Endothelial cell of umbilical vein (primary cell): ENCODE measurements at regions not wholly inside any gene's neighbourhood (a gene's known extent, or its start where the extent isn't known, plus 50 kb on each side); places are given as distances from the start of the nearest gene placed in this dataset.

ENCODE experiments used
- BruUV-seq: library from RNA; stranded (reverse); fragments of 400-500 nt; replicated peaks from 2 replicates; lab custom pipeline; 2021; lab: Mats Ljungman, UMichigan
- CTCF ChIA-PET: fragments of 300-600, 350-600 bp; sonication (Branson Sonifier 250); formaldehyde crosslinking; loops from one replicate; lab custom pipeline; 2021; ENCODE audit warnings: antibody characterized with exemption, inconsistent platforms; lab: Charles Lee
- POLR2A ChIA-PET: fragments of 300-600, 350-600 bp; sonication (Branson Sonifier 250); formaldehyde crosslinking; loops from one replicate; lab custom pipeline; 2021; ENCODE audit warnings: antibody characterized with exemption, inconsistent platforms; lab: Charles Lee
- DNase-seq: peaks from one replicate; pipeline ENCODE4 v3.0.0-alpha.2; 2011; ENCODE audit warnings: low read depth, low spot score
- FAIRE-seq: peaks from 2 replicates; lab custom pipeline; 2011; peaks lifted over from hg19 to GRCh38; lab: Jason Lieb, UNC
- H2AFZ ChIP-seq: 2 replicates; pipeline ENCODE4 v1.6.0; 2012; ENCODE audit warnings: low read depth, low read length, control low read depth, inconsistent platforms
- H3K27ac ChIP-seq: 2 replicates; pipeline ENCODE4 v1.5.1; 2011; ENCODE audit warnings: low read depth, mild to moderate bottlenecking, control low read depth, low read length, moderate library complexity; ENCODE audit not compliant: insufficient read depth
- H3K27me3 ChIP-seq, 2 experiments: 2 replicates each; pipeline versions ENCODE4 v1.6.0 to v1.6.1; 2011; ENCODE audit warnings: low read length in 2 of 2, mixed read lengths in 1 of 2; ENCODE audit not compliant: control insufficient read depth in 2 of 2, insufficient read depth in 2 of 2
- H3K36me3 ChIP-seq, 2 experiments: 2 replicates in 1 of 2; 3 replicates in 1 of 2; pipeline ENCODE4 v1.5.1; 2011; ENCODE audit warnings: low read length in 2 of 2, mild to moderate bottlenecking in 1 of 2, moderate library complexity in 1 of 2; ENCODE audit not compliant: control insufficient read depth in 2 of 2, insufficient read depth in 2 of 2; ENCODE audit errors: extremely low read depth in 1 of 2
- H3K4me1 ChIP-seq: 3 replicates; pipeline ENCODE4 v1.5.1; 2011; ENCODE audit warnings: mild to moderate bottlenecking, low read length; ENCODE audit not compliant: control insufficient read depth, insufficient read depth; ENCODE audit errors: extremely low read depth
- H3K4me2 ChIP-seq: 2 replicates; pipeline ENCODE4 v1.6.1; 2011; ENCODE audit warnings: low read length, control low read depth, mixed read lengths; ENCODE audit not compliant: insufficient read depth
- H3K4me3 ChIP-seq, 3 experiments: fragments of 200-600 bp in 1 of 3; sonication (generic), shearing (Covaris generic) in 1 of 3; replicated peaks in 1 of 3; 2 replicates each; pipeline ENCODE4 v1.5.1; 2011 to 2016; ENCODE audit warnings: control low read depth in 3 of 3, low read length in 3 of 3, mild to moderate bottlenecking in 2 of 3, inconsistent platforms in 1 of 3, low read depth in 1 of 3, moderate library complexity in 1 of 3; ENCODE audit not compliant: insufficient read depth in 1 of 3
- H3K79me2 ChIP-seq: 2 replicates; pipeline ENCODE4 v1.6.0; 2012; ENCODE audit warnings: low read length, inconsistent platforms; ENCODE audit not compliant: control insufficient read depth, insufficient read depth
- H3K9ac ChIP-seq: replicated peaks from 2 replicates; pipeline ENCODE3; 2011; ENCODE audit warnings: low read length, control low read depth; ENCODE audit not compliant: insufficient read depth; ENCODE audit errors: extremely low read depth
- H3K9me1 ChIP-seq: replicated peaks from 3 replicates; pipeline ENCODE4 v1.6.0; 2011; ENCODE audit warnings: mild to moderate bottlenecking, low read length; ENCODE audit not compliant: control insufficient read depth, insufficient read depth; ENCODE audit errors: extremely low read depth
- H3K9me3 ChIP-seq: replicated peaks from 2 replicates; pipeline ENCODE4 v1.5.1; 2012; ENCODE audit warnings: low read length, inconsistent platforms; ENCODE audit not compliant: control insufficient read depth, insufficient read depth
- H4K20me1 ChIP-seq: replicated peaks from 2 replicates; pipeline ENCODE3; 2011; ENCODE audit warnings: mild to moderate bottlenecking, low read length; ENCODE audit not compliant: control insufficient read depth, insufficient read depth; ENCODE audit errors: extremely low read depth
- EZH2 ChIP-seq: IDR thresholded peaks from 2 replicates; pipeline ENCODE4 v1.6.1; 2012; ENCODE audit warnings: borderline replicate concordance, low read depth, mild to moderate bottlenecking, moderate library complexity, low read length, inconsistent platforms; ENCODE audit not compliant: severe bottlenecking
- FOS ChIP-seq: IDR thresholded peaks from 2 replicates; pipeline ENCODE4 v1.6.1; 2011; ENCODE audit warnings: mild to moderate bottlenecking, low read length, moderate library complexity, borderline replicate concordance; ENCODE audit not compliant: insufficient read depth
- GATA2 ChIP-seq: IDR thresholded peaks from 2 replicates; pipeline ENCODE4 v1.7.0; 2011; ENCODE audit warnings: low read depth, mild to moderate bottlenecking, moderate library complexity, mixed read lengths, low read length; ENCODE audit not compliant: insufficient read length, insufficient read depth
- JUN ChIP-seq: IDR thresholded peaks from 2 replicates; pipeline ENCODE4 v1.6.1; 2011; ENCODE audit warnings: borderline replicate concordance, low read depth; ENCODE audit not compliant: insufficient read length, insufficient read depth
- MYC ChIP-seq: IDR thresholded peaks from one replicate; pipeline ENCODE4 v1.6.1; 2011; ENCODE audit warnings: mild to moderate bottlenecking, low read depth, low read length
- POLR2A ChIP-seq: IDR thresholded peaks from 2 replicates; pipeline ENCODE4 v1.6.1; 2012; ENCODE audit warnings: low read depth, mild to moderate bottlenecking, control low read depth, low read length
- POLR2AphosphoS5 ChIP-seq: IDR thresholded peaks from 2 replicates; pipeline ENCODE4 v1.6.1; 2012; ENCODE audit warnings: low read depth, mild to moderate bottlenecking, control low read depth, low read length, moderate library complexity; ENCODE audit not compliant: insufficient read depth
- dilution Hi-C: fragments of 300-500 bp; cut with MboI; formaldehyde crosslinking; loops from one replicate; pipeline ENCODE4 v1.15.0; 2019; ENCODE audit warnings: low sequenced_read_pairs; ENCODE audit not compliant: extremely low pct_ligation_motif_present
- intact Hi-C: fragments of 100-400 bp; cut with micrococcal nuclease; formaldehyde crosslinking; loops from one replicate; pipeline ENCODE4 v1.10.0; 2022
- TF ChIP-seq, protein P1 (sequence below): IDR thresholded peaks from 2 replicates; pipeline ENCODE4 v1.6.1; 2011; ENCODE audit not compliant: insufficient read depth, insufficient read length
- TF ChIP-seq, protein P2 (sequence below), 2 donors: IDR thresholded peaks; 1 replicate in 1 of 2; 2 replicates in 1 of 2; pipeline ENCODE4 v1.5.1; 2011; ENCODE audit warnings: low read length in 2 of 2, mild to moderate bottlenecking in 2 of 2, moderate library complexity in 2 of 2, control low read depth in 1 of 2, inconsistent platforms in 1 of 2, low read depth in 1 of 2; ENCODE audit not compliant: insufficient read depth in 1 of 2; ENCODE audit errors: extremely low read depth in 1 of 2

DNA sequence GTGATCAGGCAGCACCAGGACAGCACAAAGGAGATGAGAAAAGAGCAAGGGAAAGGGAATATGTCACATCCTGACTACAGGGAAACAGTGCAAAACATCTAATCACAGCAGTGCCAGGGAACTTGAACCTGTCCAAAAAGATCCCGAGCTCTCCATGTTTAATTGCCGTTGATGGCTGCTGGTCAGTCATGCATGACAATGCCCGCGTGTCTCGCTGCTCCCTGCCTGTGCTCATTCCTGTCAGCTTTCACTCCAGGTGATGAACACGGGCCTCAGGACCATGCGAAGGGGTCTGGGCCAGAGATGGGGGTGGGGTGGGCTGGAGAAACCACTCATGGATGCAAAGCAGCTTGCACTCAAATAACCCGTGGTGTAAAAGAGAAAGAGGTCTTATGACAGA lies 287.0 kb downstream of the GPATCH2 start:
- ChIA-PET CTCF (no interaction called here), POLR2A (no interaction called here)
- H3K9me3 ChIP-seq = no peaks in the 10 kb centered on the region
- H3K4me1 ChIP-seq = no peaks in the 10 kb centered on the region
- BruUV-seq = no TSS peak
- dilution Hi-C loops = no loop called here
- TF ChIP-seq GATA2 = no peak
- TF ChIP-seq, protein P1, sequence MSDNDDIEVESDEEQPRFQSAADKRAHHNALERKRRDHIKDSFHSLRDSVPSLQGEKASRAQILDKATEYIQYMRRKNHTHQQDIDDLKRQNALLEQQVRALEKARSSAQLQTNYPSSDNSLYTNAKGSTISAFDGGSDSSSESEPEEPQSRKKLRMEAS = no peak
- TF ChIP-seq FOS = no peak
- TF ChIP-seq POLR2A = no peak
- H3K9ac ChIP-seq = no peak overlapping the region
- no peak overlapping the region for H2AFZ ChIP-seq
- H3K9me1 ChIP-seq = no peaks in the 10 kb centered on the region
- H4K20me1 ChIP-seq = no peaks in the 10 kb centered on the region
- intact Hi-C loops = no loop called here
- no peaks in the 10 kb centered on the region for H3K27me3 ChIP-seq
- H3K4me2 ChIP-seq = no peak overlapping the region
- H3K27ac ChIP-seq = no peak overlapping the region
- H3K79me2 ChIP-seq = no peaks in the 10 kb centered on the region
- H3K36me3 ChIP-seq = no peaks in the 10 kb centered on the region
- FAIRE-seq (no peak), DNase-seq (no peak)
- H3K4me3 ChIP-seq = no peak overlapping the region

DNA sequence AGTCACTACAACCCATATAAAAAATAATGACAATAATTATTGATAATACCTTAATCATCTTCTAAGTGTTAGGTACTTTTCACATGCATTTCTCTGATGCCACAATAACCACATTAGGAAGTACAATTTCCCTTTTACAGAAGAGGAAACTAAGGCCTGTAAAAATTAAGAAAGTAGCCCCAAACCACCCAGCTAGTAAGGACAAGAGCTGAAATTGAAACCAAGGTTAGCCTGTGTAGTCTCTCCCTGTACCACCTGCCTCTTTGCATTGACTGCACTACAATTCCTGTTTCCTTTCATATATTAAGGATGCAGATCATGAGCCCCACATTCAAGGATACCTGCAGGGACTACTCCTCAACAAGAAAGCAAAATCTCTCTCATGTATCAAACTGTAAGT lies 288.8 kb downstream of the GPATCH2 start:
- no TSS peak for BruUV-seq
- no peak overlapping the region for H3K4me3 ChIP-seq
- intact Hi-C loops = no loop called here
- no peaks in the 10 kb centered on the region for H3K9me1 ChIP-seq
- no peaks in the 10 kb centered on the region for H3K36me3 ChIP-seq
- ChIA-PET CTCF (no interaction called here), POLR2A (no interaction called here)
- no peaks in the 10 kb centered on the region for H4K20me1 ChIP-seq
- FAIRE-seq = no peak
- TF ChIP-seq, protein P2, sequence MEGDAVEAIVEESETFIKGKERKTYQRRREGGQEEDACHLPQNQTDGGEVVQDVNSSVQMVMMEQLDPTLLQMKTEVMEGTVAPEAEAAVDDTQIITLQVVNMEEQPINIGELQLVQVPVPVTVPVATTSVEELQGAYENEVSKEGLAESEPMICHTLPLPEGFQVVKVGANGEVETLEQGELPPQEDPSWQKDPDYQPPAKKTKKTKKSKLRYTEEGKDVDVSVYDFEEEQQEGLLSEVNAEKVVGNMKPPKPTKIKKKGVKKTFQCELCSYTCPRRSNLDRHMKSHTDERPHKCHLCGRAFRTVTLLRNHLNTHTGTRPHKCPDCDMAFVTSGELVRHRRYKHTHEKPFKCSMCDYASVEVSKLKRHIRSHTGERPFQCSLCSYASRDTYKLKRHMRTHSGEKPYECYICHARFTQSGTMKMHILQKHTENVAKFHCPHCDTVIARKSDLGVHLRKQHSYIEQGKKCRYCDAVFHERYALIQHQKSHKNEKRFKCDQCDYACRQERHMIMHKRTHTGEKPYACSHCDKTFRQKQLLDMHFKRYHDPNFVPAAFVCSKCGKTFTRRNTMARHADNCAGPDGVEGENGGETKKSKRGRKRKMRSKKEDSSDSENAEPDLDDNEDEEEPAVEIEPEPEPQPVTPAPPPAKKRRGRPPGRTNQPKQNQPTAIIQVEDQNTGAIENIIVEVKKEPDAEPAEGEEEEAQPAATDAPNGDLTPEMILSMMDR (IDR thresholded peaks at IDR 0.05; ENCODE audit: extremely low read depth in 1 of 2, insufficient read depth in 1 of 2, low read depth in 1 of 2, low read length in 2 of 2) = no peak
- TF ChIP-seq POLR2AphosphoS5 (no peak), GATA2 (no peak), FOS (no peak), POLR2A (no peak), MYC (no peak), JUN (no peak), EZH2 (no peak)
- TF ChIP-seq, protein P1 = no peak
- no peaks in the 10 kb centered on the region for H3K4me1 ChIP-seq
- no peaks in the 10 kb centered on the region for H3K9me3 ChIP-seq
- H3K79me2 ChIP-seq = no peaks in the 10 kb centered on the region
- no peak overlapping the region for H3K27ac ChIP-seq
- no peaks in the 10 kb centered on the region for H3K27me3 ChIP-seq
- no peak for DNase-seq
- dilution Hi-C loops = no loop called here
- no peak overlapping the region for H3K9ac ChIP-seq
- no peak overlapping the region for H2AFZ ChIP-seq
- no peak overlapping the region for H3K4me2 ChIP-seq
